ENCODE measurements at regions not wholly inside any gene's neighbourhood (a gene's known extent, or its start where the extent isn't known, plus 50 kb on each side); places are given as distances from the start of the nearest gene placed in this dataset.

DNA sequence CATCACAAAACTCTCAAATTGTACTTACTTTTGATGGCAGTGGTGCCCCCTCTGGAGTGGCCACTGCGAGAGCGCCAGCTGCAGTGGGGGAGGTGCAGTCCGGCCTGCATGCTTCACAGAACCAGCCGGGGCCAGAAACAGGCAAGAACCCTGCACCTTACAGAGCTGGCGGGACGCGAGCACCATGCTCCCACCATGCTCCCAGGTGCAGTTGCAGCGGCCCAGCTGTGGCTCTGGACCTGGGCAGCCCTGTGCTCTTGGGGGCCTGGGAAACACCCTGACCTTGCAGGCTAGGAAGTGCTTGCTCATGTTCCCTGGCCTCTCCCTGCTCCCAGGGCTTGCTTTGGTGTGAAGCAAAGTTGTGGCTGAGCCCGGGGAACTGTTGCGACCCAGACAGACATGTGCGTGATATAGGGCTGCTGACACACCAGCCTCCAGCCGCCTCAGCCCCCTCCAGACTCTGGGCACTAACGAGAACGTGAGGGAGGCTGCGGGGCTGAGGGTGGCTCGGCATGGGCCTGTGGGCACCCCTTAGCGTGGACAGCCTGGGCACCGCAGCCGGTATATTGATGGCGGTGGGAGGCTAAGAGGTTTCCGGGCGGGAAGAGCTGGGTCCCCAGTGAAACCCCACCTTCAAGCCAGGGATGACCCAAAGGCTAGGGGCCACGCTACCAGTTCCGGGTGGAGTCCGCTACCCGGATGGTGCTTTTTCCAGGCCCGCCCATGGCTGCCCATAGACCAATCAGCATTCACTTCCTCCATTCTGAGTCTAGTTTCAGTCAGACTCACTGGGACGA, 1809.9 kb upstream of the ACO1 start:
- no peak overlapping the region for H3K27ac ChIP-seq (replicated peaks)
- no peaks in the 10 kb centered on the region for H3K27me3 ChIP-seq (ENCODE audit: low read depth)
- no peaks in the 10 kb centered on the region for H3K36me3 ChIP-seq
- TF ChIP-seq, protein P1, sequence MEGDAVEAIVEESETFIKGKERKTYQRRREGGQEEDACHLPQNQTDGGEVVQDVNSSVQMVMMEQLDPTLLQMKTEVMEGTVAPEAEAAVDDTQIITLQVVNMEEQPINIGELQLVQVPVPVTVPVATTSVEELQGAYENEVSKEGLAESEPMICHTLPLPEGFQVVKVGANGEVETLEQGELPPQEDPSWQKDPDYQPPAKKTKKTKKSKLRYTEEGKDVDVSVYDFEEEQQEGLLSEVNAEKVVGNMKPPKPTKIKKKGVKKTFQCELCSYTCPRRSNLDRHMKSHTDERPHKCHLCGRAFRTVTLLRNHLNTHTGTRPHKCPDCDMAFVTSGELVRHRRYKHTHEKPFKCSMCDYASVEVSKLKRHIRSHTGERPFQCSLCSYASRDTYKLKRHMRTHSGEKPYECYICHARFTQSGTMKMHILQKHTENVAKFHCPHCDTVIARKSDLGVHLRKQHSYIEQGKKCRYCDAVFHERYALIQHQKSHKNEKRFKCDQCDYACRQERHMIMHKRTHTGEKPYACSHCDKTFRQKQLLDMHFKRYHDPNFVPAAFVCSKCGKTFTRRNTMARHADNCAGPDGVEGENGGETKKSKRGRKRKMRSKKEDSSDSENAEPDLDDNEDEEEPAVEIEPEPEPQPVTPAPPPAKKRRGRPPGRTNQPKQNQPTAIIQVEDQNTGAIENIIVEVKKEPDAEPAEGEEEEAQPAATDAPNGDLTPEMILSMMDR (IDR thresholded peaks at IDR 0.05; ENCODE audit: borderline replicate concordance), result no peak
- DNase-seq, result no peak
- peaks cover 38% of the 10 kb centered on the region for H3K9me3 ChIP-seq (replicated peaks)
- H3K4me3 ChIP-seq, result no peak overlapping the region
- no peaks in the 10 kb centered on the region for H3K4me1 ChIP-seq
- intact Hi-C loops (cut with micrococcal nuclease), result no loop called here

DNA sequence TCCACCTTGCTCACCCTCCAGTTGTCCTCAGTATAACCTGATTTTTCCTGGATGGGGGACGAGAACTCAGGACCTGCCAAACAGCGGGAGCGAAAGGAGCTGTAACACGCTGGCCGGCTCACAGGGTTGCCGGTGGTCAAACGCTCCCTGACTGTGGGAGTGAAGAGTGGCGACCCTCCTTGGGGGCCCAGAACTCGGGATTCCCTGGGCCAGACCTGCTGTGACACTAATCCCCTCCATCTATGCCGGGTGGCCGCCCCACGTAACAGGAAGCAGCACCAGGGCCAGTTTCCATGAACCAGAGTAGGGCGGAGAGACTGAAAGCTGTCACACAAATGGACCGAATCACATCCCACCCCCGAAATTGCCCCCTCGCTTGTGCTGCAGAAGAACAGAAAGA, 1809.2 kb upstream of the ACO1 start:
- Histone ChIP-seq H3K9me3 (replicated peaks) (peaks cover 38% of the 10 kb centered on the region), H3K4me3 (no peak overlapping the region), H3K4me1 (no peaks in the 10 kb centered on the region), H3K27ac (replicated peaks) (no peak overlapping the region), H3K27me3 (ENCODE audit: low read depth) (no peaks in the 10 kb centered on the region), H3K36me3 (no peaks in the 10 kb centered on the region)
- DNase-seq, result no peak
- TF ChIP-seq, protein P1 (IDR thresholded peaks at IDR 0.05; ENCODE audit: borderline replicate concordance), result no peak
- intact Hi-C loops (cut with micrococcal nuclease), result no loop called here

DNA sequence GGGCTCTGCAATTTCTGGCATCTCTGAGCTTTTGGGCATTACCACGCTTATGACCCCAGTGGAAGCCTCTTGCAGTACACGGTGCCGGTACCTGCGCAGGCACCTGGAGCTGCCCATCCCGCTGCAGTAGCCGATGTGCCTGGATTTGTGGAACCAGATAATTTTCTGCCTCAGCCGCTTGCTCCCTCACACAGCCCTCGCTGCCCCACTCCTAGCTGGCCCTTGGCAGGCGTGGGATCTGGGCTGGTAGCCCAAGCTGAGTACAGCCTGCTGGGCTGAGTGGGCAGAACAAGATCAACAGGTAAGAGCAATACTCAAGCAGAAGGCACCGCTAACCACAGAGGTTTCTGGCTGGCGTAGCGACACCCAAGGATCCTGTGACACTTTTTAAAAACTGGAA, 1808.8 kb upstream of the ACO1 start:
- Histone ChIP-seq H3K27ac (replicated peaks) (no peak overlapping the region), H3K4me3 (no peak overlapping the region), H3K36me3 (no peaks in the 10 kb centered on the region), H3K9me3 (replicated peaks) (peaks cover 38% of the 10 kb centered on the region), H3K27me3 (ENCODE audit: low read depth) (no peaks in the 10 kb centered on the region), H3K4me1 (no peaks in the 10 kb centered on the region)
- intact Hi-C loops (cut with micrococcal nuclease), result no loop called here
- DNase-seq, result no peak
- TF ChIP-seq, protein P1 (IDR thresholded peaks at IDR 0.05; ENCODE audit: borderline replicate concordance), result no peak

DNA sequence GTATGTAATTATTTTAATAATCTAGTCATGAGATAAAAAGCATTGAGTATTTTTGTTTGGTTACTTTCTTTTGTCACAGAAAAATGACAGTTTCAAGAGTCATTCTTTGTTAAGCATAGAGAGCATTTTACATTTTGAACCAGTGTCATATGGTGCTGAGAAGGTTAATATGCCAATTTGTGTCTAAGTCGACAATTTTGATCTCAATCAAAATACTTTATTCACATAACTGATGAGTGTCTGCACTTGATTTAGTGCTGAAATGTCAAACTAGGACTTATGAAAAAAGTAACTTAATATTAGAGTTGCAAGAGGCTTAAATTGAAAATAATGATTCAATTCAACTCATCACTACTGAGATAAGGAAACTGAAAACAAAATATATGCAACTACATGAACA, 1804.6 kb upstream of the ACO1 start:
- DNase-seq, result no peak
- H3K36me3 ChIP-seq, result no peaks in the 10 kb centered on the region
- peaks cover 8% of the 10 kb centered on the region for H3K9me3 ChIP-seq (replicated peaks)
- no peaks in the 10 kb centered on the region for H3K4me1 ChIP-seq
- TF ChIP-seq, protein P1 (IDR thresholded peaks at IDR 0.05; ENCODE audit: borderline replicate concordance), result no peak
- H3K27me3 ChIP-seq (ENCODE audit: low read depth), result no peaks in the 10 kb centered on the region
- intact Hi-C loops (cut with micrococcal nuclease), result no loop called here
- H3K27ac ChIP-seq (replicated peaks), result no peak overlapping the region
- no peak overlapping the region for H3K4me3 ChIP-seq

DNA sequence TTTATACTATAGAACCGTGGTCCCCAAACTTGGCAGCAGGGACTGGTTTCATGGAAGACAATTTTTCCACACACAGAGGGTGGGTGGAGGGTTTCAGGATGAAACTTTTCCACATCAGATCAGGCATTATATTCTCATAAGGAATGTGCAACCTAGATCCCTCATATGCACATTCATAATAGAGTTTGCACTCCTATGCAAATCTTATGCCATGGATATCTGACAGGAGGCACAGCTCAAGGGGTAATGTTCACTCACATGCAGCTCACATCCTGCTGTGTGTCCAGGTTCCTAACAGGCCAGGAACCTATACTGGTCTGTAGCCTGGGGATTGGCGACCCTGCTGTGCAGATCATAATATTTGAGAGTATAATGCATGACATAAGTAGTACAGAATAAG, 1802.2 kb upstream of the ACO1 start:
- TF ChIP-seq, protein P1 (IDR thresholded peaks at IDR 0.05; ENCODE audit: borderline replicate concordance), result no peak
- DNase-seq, result no peak

More for the DNA sequence above, 1802.2 kb upstream of the ACO1 start:
- Histone ChIP-seq H3K27ac (replicated peaks) (no peak overlapping the region), H3K4me3 (no peak overlapping the region), H3K9me3 (replicated peaks) (no peaks in the 10 kb centered on the region), H3K4me1 (no peaks in the 10 kb centered on the region), H3K36me3 (no peaks in the 10 kb centered on the region), H3K27me3 (ENCODE audit: low read depth) (no peaks in the 10 kb centered on the region)
- intact Hi-C loops (cut with micrococcal nuclease), result no loop called here

Measured in left ventricle myocardium inferior (tissue), 1 donor.